ENCODE measurements at regions not wholly inside any gene's neighbourhood (a gene's known extent, or its start where the extent isn't known, plus 50 kb on each side); places are given as distances from the start of the nearest gene placed in this dataset.
A peak's percentile ranks its signal among the peaks of the same experiment; 100 is the strongest.

- TF ChIP-seq, protein P1, sequence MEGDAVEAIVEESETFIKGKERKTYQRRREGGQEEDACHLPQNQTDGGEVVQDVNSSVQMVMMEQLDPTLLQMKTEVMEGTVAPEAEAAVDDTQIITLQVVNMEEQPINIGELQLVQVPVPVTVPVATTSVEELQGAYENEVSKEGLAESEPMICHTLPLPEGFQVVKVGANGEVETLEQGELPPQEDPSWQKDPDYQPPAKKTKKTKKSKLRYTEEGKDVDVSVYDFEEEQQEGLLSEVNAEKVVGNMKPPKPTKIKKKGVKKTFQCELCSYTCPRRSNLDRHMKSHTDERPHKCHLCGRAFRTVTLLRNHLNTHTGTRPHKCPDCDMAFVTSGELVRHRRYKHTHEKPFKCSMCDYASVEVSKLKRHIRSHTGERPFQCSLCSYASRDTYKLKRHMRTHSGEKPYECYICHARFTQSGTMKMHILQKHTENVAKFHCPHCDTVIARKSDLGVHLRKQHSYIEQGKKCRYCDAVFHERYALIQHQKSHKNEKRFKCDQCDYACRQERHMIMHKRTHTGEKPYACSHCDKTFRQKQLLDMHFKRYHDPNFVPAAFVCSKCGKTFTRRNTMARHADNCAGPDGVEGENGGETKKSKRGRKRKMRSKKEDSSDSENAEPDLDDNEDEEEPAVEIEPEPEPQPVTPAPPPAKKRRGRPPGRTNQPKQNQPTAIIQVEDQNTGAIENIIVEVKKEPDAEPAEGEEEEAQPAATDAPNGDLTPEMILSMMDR (IDR thresholded peaks at IDR 0.05), result no peak
- no peak for TF ChIP-seq POLR2A (IDR thresholded peaks at IDR 0.05)
- TF ChIP-seq POLR2AphosphoS5 (IDR thresholded peaks at IDR 0.05), result peak in 1 of 3 donors; percentile 38
Observed at GRCh38 chr13:40206241-40207000, 460.0 kb downstream of the FOXO1 start.
